ENCODE measurements at regions not wholly inside any gene's neighbourhood (a gene's known extent, or its start where the extent isn't known, plus 50 kb on each side); places are given as distances from the start of the nearest gene placed in this dataset.
"Not testable (repeated sequence)": the region's sequence is repeated elsewhere in the genome, so short reads cannot be mapped to it uniquely, and the experiment has no call there.

- H3K36me3 Mint-ChIP-seq (ENCODE audit: low read depth), result no peaks in the 10 kb centered on the region
- no peak overlapping the region for H3K4me3 Mint-ChIP-seq
- no peaks in the 10 kb centered on the region for H3K4me1 Mint-ChIP-seq
- peaks cover 5% of the 10 kb centered on the region for H3K9me3 Mint-ChIP-seq
- no peak for TF ChIP-seq CTCF (IDR thresholded peaks at IDR 0.05; ENCODE audit: unreplicated experiment in 3 of 3)
- no peak overlapping the region for H3K27ac Mint-ChIP-seq
- peaks cover 3% of the 10 kb centered on the region for H3K27me3 Mint-ChIP-seq (ENCODE audit: low read depth)
Measured at GRCh38 chr3:6697722-6698121, 163.2 kb upstream of the GRM7 start.

- not testable (repeated sequence) for H3K4me3 Mint-ChIP-seq; H3K9me3 Mint-ChIP-seq; H3K27me3 Mint-ChIP-seq (ENCODE audit: low read depth); H3K36me3 Mint-ChIP-seq (ENCODE audit: low read depth); H3K4me1 Mint-ChIP-seq; H3K27ac Mint-ChIP-seq
Measured at GRCh38 chr3:6704817-6705216, 156.1 kb upstream of the GRM7 start.

- TF ChIP-seq CTCF (IDR thresholded peaks at IDR 0.05; ENCODE audit: unreplicated experiment in 3 of 3), result no peak
- H3K9me3 Mint-ChIP-seq, result peaks cover 5% of the 10 kb centered on the region
- no peaks in the 10 kb centered on the region for H3K4me1 Mint-ChIP-seq
- no peaks in the 10 kb centered on the region for H3K27me3 Mint-ChIP-seq (ENCODE audit: low read depth)
- no peak overlapping the region for H3K4me3 Mint-ChIP-seq
- H3K27ac Mint-ChIP-seq, result no peak overlapping the region
- no peaks in the 10 kb centered on the region for H3K36me3 Mint-ChIP-seq (ENCODE audit: low read depth)
Measured at GRCh38 chr3:6706777-6707176, 154.1 kb upstream of the GRM7 start.

- TF ChIP-seq CTCF (IDR thresholded peaks at IDR 0.05; ENCODE audit: unreplicated experiment in 3 of 3), result no peak
- H3K36me3 Mint-ChIP-seq (ENCODE audit: low read depth), result no peaks in the 10 kb centered on the region
- H3K9me3 Mint-ChIP-seq, result no peaks in the 10 kb centered on the region
- no peaks in the 10 kb centered on the region for H3K27me3 Mint-ChIP-seq (ENCODE audit: low read depth)
- H3K4me3 Mint-ChIP-seq, result no peak overlapping the region
- H3K27ac Mint-ChIP-seq, result no peak overlapping the region
- no peaks in the 10 kb centered on the region for H3K4me1 Mint-ChIP-seq
Measured at GRCh38 chr3:6709178-6709577, 151.7 kb upstream of the GRM7 start.

GRCh38 chr3:6714962-6715361 is 146.0 kb upstream of the GRM7 start:
- H3K4me3 Mint-ChIP-seq, result no peak overlapping the region
- H3K9me3 Mint-ChIP-seq, result no peaks in the 10 kb centered on the region
- H3K27me3 Mint-ChIP-seq (ENCODE audit: low read depth), result no peaks in the 10 kb centered on the region
- no peaks in the 10 kb centered on the region for H3K4me1 Mint-ChIP-seq
- H3K27ac Mint-ChIP-seq, result no peak overlapping the region
- no peak for TF ChIP-seq CTCF (IDR thresholded peaks at IDR 0.05; ENCODE audit: unreplicated experiment in 3 of 3)
- H3K36me3 Mint-ChIP-seq (ENCODE audit: low read depth), result no peaks in the 10 kb centered on the region

- Mint-ChIP-seq H3K4me1 (no peaks in the 10 kb centered on the region), H3K36me3 (ENCODE audit: low read depth) (no peaks in the 10 kb centered on the region), H3K4me3 (no peak overlapping the region), H3K27ac (no peak overlapping the region), H3K9me3 (no peaks in the 10 kb centered on the region), H3K27me3 (ENCODE audit: low read depth) (peaks cover 5% of the 10 kb centered on the region)
- TF ChIP-seq CTCF (IDR thresholded peaks at IDR 0.05; ENCODE audit: unreplicated experiment in 3 of 3), result no peak
Measured at GRCh38 chr3:6716420-6716819, 144.5 kb upstream of the GRM7 start.
